SH-SY5Y (cell line): ENCODE measurements at regions not wholly inside any gene's neighbourhood (a gene's known extent, or its start where the extent isn't known, plus 50 kb on each side); places are given as distances from the start of the nearest gene placed in this dataset.

ENCODE experiments used
- GATA2 ChIP-seq: IDR thresholded peaks from 2 replicates; pipeline ENCODE4 v1.6.1; 2011; ENCODE audit warnings: mild to moderate bottlenecking, low read depth, low read length
- GATA3 ChIP-seq: IDR thresholded peaks from 2 replicates; pipeline ENCODE4 v1.6.1; 2011; ENCODE audit warnings: low read depth, mild to moderate bottlenecking, low read length, moderate library complexity

DNA sequence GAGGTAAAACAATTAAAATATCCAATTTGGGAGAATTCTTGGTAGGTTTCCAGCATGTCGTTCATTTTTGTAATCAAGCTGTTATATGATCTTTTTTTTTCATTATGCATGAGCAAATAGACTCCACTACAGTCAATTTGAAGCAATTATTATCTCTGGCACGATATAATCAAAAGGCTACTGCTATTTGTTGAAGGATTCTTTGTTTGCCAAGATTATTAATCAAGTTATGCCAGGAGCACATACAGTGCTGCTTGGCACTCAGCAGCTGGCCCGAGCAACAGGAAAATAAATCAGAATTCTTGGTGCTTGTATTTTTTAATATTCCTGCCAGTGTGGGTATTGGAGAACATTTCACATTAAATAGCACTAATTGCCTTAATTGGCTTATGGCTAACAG, 279.5 kb downstream of the RND3 start:
- no peak for TF ChIP-seq GATA2
- no peak for TF ChIP-seq GATA3

DNA sequence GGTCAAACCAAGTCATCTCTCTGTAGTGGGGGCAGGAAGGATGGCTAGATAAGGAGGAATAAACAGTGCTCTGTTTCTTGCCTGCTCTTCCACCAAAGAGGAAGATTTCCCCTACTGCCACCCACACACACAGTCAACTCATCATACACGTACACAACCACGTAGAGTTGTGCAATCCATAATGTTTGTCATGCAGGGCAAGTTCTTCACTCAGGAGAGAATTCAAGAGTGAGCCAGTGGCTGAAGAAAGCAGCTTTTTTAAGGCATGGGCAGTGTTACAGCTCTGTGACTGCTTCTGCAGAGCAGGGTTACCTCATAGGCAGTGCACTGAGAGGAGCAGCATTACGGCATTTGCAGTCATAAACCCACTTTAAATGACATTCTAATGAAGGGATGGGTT, 283.0 kb downstream of the RND3 start:
- no peak for TF ChIP-seq GATA2
- no peak for TF ChIP-seq GATA3

GRCh38 chr2:150192701-150193100, 294.8 kb downstream of the RND3 start:
- TF ChIP-seq GATA2, result no peak
- no peak for TF ChIP-seq GATA3

DNA sequence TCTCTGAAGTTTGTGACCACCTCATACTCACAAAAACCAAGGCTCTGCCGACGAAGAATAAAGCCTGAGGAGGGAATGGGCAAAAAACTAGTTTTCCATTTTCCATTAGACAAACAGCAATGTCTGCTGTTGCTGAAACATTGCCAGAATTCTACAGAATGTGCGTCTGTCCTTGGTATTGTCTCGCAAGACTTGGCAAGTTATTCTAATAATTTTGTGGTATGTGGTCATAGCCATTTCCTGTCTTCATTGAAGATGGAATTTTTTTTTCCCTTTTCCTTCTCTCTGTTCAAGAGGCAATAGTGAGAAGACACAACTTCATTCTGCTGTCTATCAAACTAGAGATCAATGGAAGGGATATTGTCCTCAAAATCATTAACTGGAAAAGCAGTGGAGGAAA, 296.1 kb downstream of the RND3 start:
- no peak for TF ChIP-seq GATA3
- no peak for TF ChIP-seq GATA2

- no peak for TF ChIP-seq GATA3
- TF ChIP-seq GATA2, result no peak
Observed at GRCh38 chr2:150190546-150190945, 296.9 kb downstream of the RND3 start.

DNA sequence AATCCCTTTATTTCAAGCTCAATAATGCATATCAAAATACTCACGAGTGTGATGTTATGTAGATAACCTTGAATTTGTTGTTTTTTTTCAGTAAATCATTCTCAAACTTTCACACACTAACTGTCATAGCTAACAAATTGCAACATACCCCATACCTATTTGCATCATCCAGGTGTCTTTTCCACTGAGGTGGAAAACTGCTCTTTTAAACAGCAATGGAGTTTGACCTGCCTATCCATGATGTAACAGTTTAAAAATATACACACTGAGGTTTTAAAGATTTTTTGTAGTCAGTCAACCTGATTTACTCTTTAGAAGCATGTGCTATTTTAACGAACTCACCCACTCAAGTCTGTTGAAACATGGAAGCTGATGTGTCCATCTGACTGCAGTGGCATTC, 298.7 kb downstream of the RND3 start:
- TF ChIP-seq GATA2 (no peak), GATA3 (no peak)

- no peak for TF ChIP-seq GATA3
- no peak for TF ChIP-seq GATA2
Observed at GRCh38 chr2:150188177-150188576, 299.3 kb downstream of the RND3 start.

GRCh38 chr2:150182566-150183235, 304.8 kb downstream of the RND3 start:
- peak; percentile 94 for TF ChIP-seq GATA3
- peak; percentile 92 for TF ChIP-seq GATA2

DNA sequence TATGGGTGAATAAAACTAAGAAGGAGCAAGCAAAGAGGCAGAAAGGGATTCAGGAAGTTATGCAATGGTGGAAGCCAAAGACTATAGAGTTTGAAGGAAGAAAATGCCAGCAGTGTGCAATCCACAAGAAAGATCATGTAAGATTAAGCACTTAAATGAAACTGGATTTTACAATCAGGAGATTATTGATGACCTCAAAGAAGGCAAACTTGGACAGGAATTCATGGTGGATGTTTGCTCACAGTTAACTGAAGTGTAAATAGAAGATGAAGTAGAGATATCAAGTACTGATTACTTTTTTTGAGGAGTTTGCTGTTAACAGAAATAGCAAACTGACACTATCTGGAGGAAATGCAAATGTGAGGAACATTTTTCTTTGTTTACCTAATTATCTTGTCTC, 308.9 kb downstream of the RND3 start:
- TF ChIP-seq GATA2 (no peak), GATA3 (no peak)

- TF ChIP-seq GATA2, result no peak
- TF ChIP-seq GATA3, result no peak
Observed at GRCh38 chr2:150174971-150175421, 312.5 kb downstream of the RND3 start.

DNA sequence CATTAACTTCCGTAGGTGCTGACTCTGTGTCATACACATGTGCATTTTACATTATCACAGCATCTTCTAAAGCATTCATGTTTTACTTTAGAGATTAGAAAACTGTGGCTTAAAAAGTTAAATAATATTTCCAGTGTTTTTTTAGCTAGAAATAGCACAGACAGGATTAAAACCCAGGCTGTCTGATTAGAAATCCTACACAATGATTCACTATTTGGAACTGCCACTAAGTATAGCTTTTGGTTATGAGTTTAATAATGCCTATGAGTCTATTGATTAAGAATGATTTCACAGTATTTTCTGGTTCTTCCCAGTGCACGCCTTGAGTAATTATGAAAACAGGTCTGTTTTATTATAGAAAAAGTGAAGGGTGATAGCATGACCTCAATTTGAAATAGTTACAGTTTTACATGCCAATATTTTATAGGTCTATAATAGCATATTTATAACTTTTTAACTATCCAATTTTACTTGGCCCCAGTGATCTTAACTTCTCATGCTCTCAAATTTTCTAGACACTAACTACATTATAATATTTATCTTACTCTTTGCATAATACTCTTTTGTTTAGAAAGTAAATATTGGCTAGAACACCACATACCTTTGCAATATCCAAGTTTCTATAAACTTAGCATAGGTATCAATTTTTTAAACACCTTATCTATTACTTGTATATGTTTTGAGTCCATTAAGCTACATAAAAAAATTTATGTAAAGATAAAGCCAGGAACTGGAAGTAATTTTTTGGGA, 313.2 kb downstream of the RND3 start:
- TF ChIP-seq GATA2, result no peak
- no peak for TF ChIP-seq GATA3

DNA sequence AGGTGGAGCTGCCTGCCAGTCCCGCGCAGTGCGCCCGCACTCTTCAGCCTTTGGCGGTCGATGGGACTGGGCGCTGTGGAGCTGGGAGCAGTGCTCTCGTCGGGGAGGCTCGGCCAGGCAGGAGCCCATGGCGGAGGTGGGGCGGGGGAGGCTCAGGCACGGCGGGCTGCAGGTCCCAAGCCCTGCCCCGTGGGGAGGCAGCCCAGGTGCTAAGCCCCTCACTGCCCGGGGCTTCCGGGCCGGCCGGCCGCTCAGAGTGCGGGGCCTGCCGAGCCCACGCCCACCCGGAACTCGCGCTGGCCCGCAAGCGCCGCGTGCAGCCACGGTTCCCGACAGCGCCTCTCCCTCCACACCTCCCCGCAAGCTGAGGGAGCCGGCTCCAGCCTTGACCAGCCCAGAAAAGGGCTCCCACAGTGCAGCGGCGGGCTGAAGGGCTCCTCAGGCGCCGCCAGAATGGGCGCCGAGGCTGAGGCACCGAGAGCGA, 316.4 kb downstream of the RND3 start:
- TF ChIP-seq GATA2 (no peak), GATA3 (no peak)

- TF ChIP-seq GATA2 (no peak), GATA3 (no peak)
Observed at GRCh38 chr2:150169237-150169629, 318.2 kb downstream of the RND3 start.

GRCh38 chr2:150168595-150169236, 318.8 kb downstream of the RND3 start:
- no peak; the same call in 1 of the 2 replicates for TF ChIP-seq GATA3
- no peak for TF ChIP-seq GATA2

DNA sequence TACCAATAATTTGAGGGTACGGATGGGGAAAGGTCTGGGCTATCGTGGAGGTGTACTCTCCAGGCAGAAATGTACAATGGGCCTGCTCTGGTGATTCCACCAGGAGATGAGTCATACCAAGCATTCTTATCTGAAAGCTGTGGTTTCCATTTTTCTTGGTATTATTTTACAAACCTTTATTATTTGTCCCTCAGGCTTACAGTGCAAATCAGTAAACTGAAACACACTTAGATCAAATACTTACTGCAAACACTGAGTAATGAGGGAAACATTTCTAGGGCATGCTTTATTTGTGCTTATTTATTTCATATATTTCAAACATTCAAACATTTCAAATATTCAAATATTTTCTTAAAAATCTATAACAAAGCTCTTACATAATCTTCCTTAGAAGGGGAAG, 319.8 kb downstream of the RND3 start:
- TF ChIP-seq GATA2, result no peak
- TF ChIP-seq GATA3, result no peak
